ENCODE measurements at regions not wholly inside any gene's neighbourhood (a gene's known extent, or its start where the extent isn't known, plus 50 kb on each side); places are given as distances from the start of the nearest gene placed in this dataset.

- H3K36me3 ChIP-seq (ENCODE audit: control insufficient read depth in 2 of 3, insufficient read depth in 3 of 3, low read length in 3 of 3) = no peaks in the 10 kb centered on the region
- peaks cover 0 to 2% (median under 1%) of the 10 kb centered on the region in 3 donors for H3K4me1 ChIP-seq (ENCODE audit: control insufficient read depth in 2 of 3, insufficient read depth in 2 of 3, low read depth in 1 of 3, low read length in 3 of 3)
- intact Hi-C loops (cut with DNase I) = no loop called here
- H3K9ac ChIP-seq (ENCODE audit: low read length in 3 of 3) = no peak overlapping the region
- no peaks in the 10 kb centered on the region for H3K9me3 ChIP-seq (ENCODE audit: control insufficient read depth in 2 of 3, insufficient read depth in 1 of 3, low read length in 3 of 3)
- no peak for FAIRE-seq
- no peak for DNase-seq
- no peak for TF ChIP-seq CTCF (IDR thresholded peaks at IDR 0.05; ENCODE audit: borderline replicate concordance, extremely low read depth, insufficient read depth)
- no peak overlapping the region for H3K27ac ChIP-seq (ENCODE audit: low read depth in 2 of 2, low read length in 2 of 2)
- H3K4me3 ChIP-seq (ENCODE audit: low read length in 3 of 3) = no peak overlapping the region
- no peaks in the 10 kb centered on the region for H3K27me3 ChIP-seq (ENCODE audit: control insufficient read depth, insufficient read depth, low read length)
These were observed 252.8 kb downstream of the MTX2 start for GRCh38 chr2:176521878-176522670.

GRCh38 chr2:176525086-176525485 is 255.8 kb downstream of the MTX2 start:
- no peak for FAIRE-seq

GRCh38 chr2:176526995-176527901 is 258.0 kb downstream of the MTX2 start:
- Histone ChIP-seq H3K27ac (ENCODE audit: low read depth in 2 of 2, low read length in 2 of 2) (no peak overlapping the region), H3K4me3 (ENCODE audit: low read length in 3 of 3) (no peak overlapping the region), H3K27me3 (ENCODE audit: control insufficient read depth, insufficient read depth, low read length) (no peaks in the 10 kb centered on the region), H3K4me1 (ENCODE audit: control insufficient read depth in 2 of 3, insufficient read depth in 2 of 3, low read depth in 1 of 3, low read length in 3 of 3) (peaks cover 0 to 6% (median 4%) of the 10 kb centered on the region in 3 donors), H3K9me3 (ENCODE audit: control insufficient read depth in 2 of 3, insufficient read depth in 1 of 3, low read length in 3 of 3) (no peaks in the 10 kb centered on the region), H3K36me3 (ENCODE audit: control insufficient read depth in 2 of 3, insufficient read depth in 3 of 3, low read length in 3 of 3) (no peaks in the 10 kb centered on the region), H3K9ac (ENCODE audit: low read length in 3 of 3) (no peak overlapping the region)
- intact Hi-C loops (cut with DNase I) = no loop called here
- FAIRE-seq (no peak), DNase-seq (peak in 2 of 5 donors; percentile 55 to 87)
- no peak for TF ChIP-seq CTCF (IDR thresholded peaks at IDR 0.05; ENCODE audit: borderline replicate concordance, extremely low read depth, insufficient read depth)

More at GRCh38 chr2:176525086-176525485, 255.8 kb downstream of the MTX2 start:
- Histone ChIP-seq H3K9me3 (ENCODE audit: control insufficient read depth in 2 of 3, insufficient read depth in 1 of 3, low read length in 3 of 3) (no peaks in the 10 kb centered on the region), H3K27me3 (ENCODE audit: control insufficient read depth, insufficient read depth, low read length) (no peaks in the 10 kb centered on the region), H3K4me1 (ENCODE audit: control insufficient read depth in 2 of 3, insufficient read depth in 2 of 3, low read depth in 1 of 3, low read length in 3 of 3) (peaks cover 0 to 6% (median 4%) of the 10 kb centered on the region in 3 donors), H3K27ac (ENCODE audit: low read depth in 2 of 2, low read length in 2 of 2) (no peak overlapping the region), H3K9ac (ENCODE audit: low read length in 3 of 3) (no peak overlapping the region), H3K36me3 (ENCODE audit: control insufficient read depth in 2 of 3, insufficient read depth in 3 of 3, low read length in 3 of 3) (no peaks in the 10 kb centered on the region), H3K4me3 (ENCODE audit: low read length in 3 of 3) (no peak overlapping the region)
- intact Hi-C loops (cut with DNase I) = no loop called here
- TF ChIP-seq CTCF (IDR thresholded peaks at IDR 0.05; ENCODE audit: borderline replicate concordance, extremely low read depth, insufficient read depth) = no peak
- no peak for DNase-seq
